K562 (cell line): ENCODE measurements at regions not wholly inside any gene's neighbourhood (a gene's known extent, or its start where the extent isn't known, plus 50 kb on each side); places are given as distances from the start of the nearest gene placed in this dataset.

Source experiments
- ATAC-seq: fragments of 200-7000 bp; cut with Tn5 transposase; 3 replicates; pipeline ENCODE4 v1.9.1; 2020; ENCODE audit warnings: moderate library complexity
- BruUV-seq: library from RNA; stranded (reverse); fragments of 400-500 nt; replicated peaks from 2 replicates; lab custom pipeline; 2021; lab: Mats Ljungman, UMichigan
- CTCF ChIA-PET: fragments of 300-600 bp; formaldehyde crosslinking; extraction: SDS; loops from one replicate; lab custom pipeline; 2021; ENCODE audit warnings: low intra/inter-chr PET ratio; lab: Yijun Ruan, JAX
- POLR2A ChIA-PET: fragments of 300-600, 350-650 bp; sonication (Branson Sonifier 250); formaldehyde crosslinking; extraction: SDS; loops from one replicate; lab custom pipeline; 2021; ENCODE audit warnings: antibody characterized with exemption, inconsistent platforms; lab: Yijun Ruan, JAX
- DNase-seq, 4 experiments: peaks; one replicate each; pipeline versions ENCODE4 v3.0.0 to v3.0.0-alpha.2; 2011 to 2018; ENCODE audit warnings: low spot score in 3 of 4, mixed read lengths in 3 of 4; ENCODE audit errors: extremely low read depth in 1 of 4
- FAIRE-seq: peaks from 2 replicates; lab custom pipeline; 2011; peaks lifted over from hg19 to GRCh38; lab: Jason Lieb, UNC
- H2AFZ ChIP-seq: 2 replicates; pipeline ENCODE4 v1.6.0; 2011; ENCODE audit warnings: low read depth, low read length, control low read depth, inconsistent platforms
- H3K27ac ChIP-seq: fragments of 200-600 bp; 3 replicates; pipeline ENCODE4 v1.8.0; 2011; ENCODE audit warnings: low read depth, mild to moderate bottlenecking, control low read depth, inconsistent platforms, low read length, moderate library complexity, mixed read lengths; ENCODE audit errors: extremely low read depth
- H3K27me3 ChIP-seq, 2 experiments: fragments of 300-600 bp in 1 of 2; 2 replicates in 1 of 2; 3 replicates in 1 of 2; pipeline versions ENCODE4 v1.6.0 to v1.8.0; 2011; ENCODE audit warnings: inconsistent platforms in 2 of 2, low read length in 2 of 2, mild to moderate bottlenecking in 1 of 2, mixed read lengths in 1 of 2, moderate library complexity in 1 of 2; ENCODE audit not compliant: control insufficient read depth in 2 of 2, insufficient read depth in 2 of 2
- H3K36me3 ChIP-seq: fragments of 300-600 bp; 3 replicates; pipeline ENCODE4 v1.8.0; 2011; ENCODE audit warnings: mild to moderate bottlenecking, low read length, inconsistent platforms; ENCODE audit not compliant: control insufficient read depth, insufficient read depth
- H3K4me1 ChIP-seq, 2 experiments: fragments of 200-600 bp in 1 of 2; replicated peaks in 1 of 2; 2 replicates in 1 of 2; 3 replicates in 1 of 2; pipeline versions ENCODE4 v1.5.1 to v1.8.0; 2011; ENCODE audit warnings: inconsistent platforms in 2 of 2, low read length in 2 of 2, mild to moderate bottlenecking in 1 of 2, mixed read lengths in 1 of 2, moderate library complexity in 1 of 2; ENCODE audit not compliant: control insufficient read depth in 2 of 2, insufficient read depth in 2 of 2
- H3K4me2 ChIP-seq: 2 replicates; pipeline ENCODE4 v1.6.1; 2011; ENCODE audit warnings: low read length, control low read depth, inconsistent platforms, mixed read lengths; ENCODE audit not compliant: insufficient read depth
- H3K4me3 ChIP-seq: fragments of 200-600 bp; sonication (generic), shearing (Covaris generic); 2 replicates; pipeline ENCODE4 v1.5.1; 2016; ENCODE audit warnings: control low read depth, inconsistent platforms
- H3K79me2 ChIP-seq: fragments of 200-600 bp; 3 replicates; pipeline ENCODE4 v1.8.0; 2011; ENCODE audit warnings: low read length, inconsistent platforms; ENCODE audit not compliant: control insufficient read depth, insufficient read depth
- H3K9ac ChIP-seq, 2 experiments: 2 replicates each; pipeline versions ENCODE4 v1.6.0 to v1.6.1; 2011; ENCODE audit warnings: low read depth in 2 of 2, low read length in 2 of 2, control low read depth in 1 of 2, inconsistent platforms in 1 of 2, mild to moderate bottlenecking in 1 of 2, mixed read lengths in 1 of 2; ENCODE audit not compliant: insufficient read depth in 1 of 2
- H3K9me1 ChIP-seq: one replicate; pipeline ENCODE4 v1.6.0; 2011; ENCODE audit warnings: inconsistent platforms, mild to moderate bottlenecking, low read length, moderate library complexity; ENCODE audit not compliant: control insufficient read depth, insufficient read depth
- H3K9me3 ChIP-seq: replicated peaks from 2 replicates; pipeline ENCODE4 v1.5.1; 2011; ENCODE audit warnings: low read depth, low read length, inconsistent platforms; ENCODE audit not compliant: control insufficient read depth, insufficient read depth
- H4K20me1 ChIP-seq: replicated peaks from 2 replicates; pipeline ENCODE4 v1.6.1; 2011; ENCODE audit warnings: low read length, inconsistent platforms, mixed read lengths; ENCODE audit not compliant: control insufficient read depth, insufficient read depth
- ARID3A ChIP-seq: IDR thresholded peaks from 2 replicates; pipeline ENCODE4 v1.6.1; 2012; ENCODE audit warnings: low read depth, low read length, improper control_type of control experiment, borderline replicate concordance
- CREB3 ChIP-seq: fragments of 450-650 bp; conservative IDR thresholded peaks from 2 replicates; pipeline ENCODE4 v1.6.1; 2016; ENCODE audit warnings: missing genetic modification characterization, low read depth, mild to moderate bottlenecking, missing compliant biosample characterization, moderate library complexity
- ETV5 ChIP-seq: sonication (generic); formaldehyde crosslinking; IDR thresholded peaks from 2 replicates; pipeline ENCODE4 v1.4.0; 2020; ENCODE audit warnings: low read depth, mild to moderate bottlenecking, missing genetic modification reagents
- VEZF1 ChIP-seq: fragments of 200-800 bp; sonication (Bioruptor generic); IDR thresholded peaks from 2 replicates; pipeline ENCODE4 v1.6.1; 2017; ENCODE audit warnings: missing genetic modification characterization, missing compliant biosample characterization
- ZC3H4 ChIP-seq: sonication (generic); formaldehyde crosslinking; IDR thresholded peaks from 2 replicates; pipeline ENCODE4 v1.9.0; 2021; ENCODE audit warnings: missing genetic modification reagents, borderline replicate concordance
- WGBS: fragments of 100-300 bp; shearing (Covaris generic); methylation state at CpG from one replicate; pipeline ENCODE4 v1.1.6; 2016; ENCODE audit warnings: low coverage, mixed read lengths; ENCODE audit not compliant: insufficient coverage; ENCODE audit errors: missing lambda C conversion rate; 5-methylcytosine and 5-hydroxymethylcytosine counted together
- in situ Hi-C: fragments of 300-500 bp; cut with MboI; formaldehyde crosslinking; loops from 4 replicates; pipeline ENCODE4 v1.15.0; 2018; ENCODE audit warnings: inconsistent platforms, mixed read lengths
- intact Hi-C: fragments of 100-400 bp; cut with micrococcal nuclease; formaldehyde crosslinking; loops from 2 replicates; pipeline ENCODE4 v1.14.2; 2022
- TF ChIP-seq, protein P1 (sequence below): sonication (generic); formaldehyde crosslinking; IDR thresholded peaks from 2 replicates; pipeline ENCODE4 v1.8.0; 2022; ENCODE audit warnings: missing genetic modification reagents, mild to moderate bottlenecking, moderate library complexity, borderline replicate concordance
- TF ChIP-seq, protein P2 (sequence below): fragments of 450-650 bp; IDR thresholded peaks from 2 replicates; pipeline ENCODE4 v1.6.1; 2016; ENCODE audit warnings: borderline replicate concordance

GRCh38 chr5:129821477-129822131 lies 73.7 kb downstream of the MINAR2 start:
- no peak for TF ChIP-seq ETV5 (CRISPR knock-in tag)
- TF ChIP-seq, protein P1, sequence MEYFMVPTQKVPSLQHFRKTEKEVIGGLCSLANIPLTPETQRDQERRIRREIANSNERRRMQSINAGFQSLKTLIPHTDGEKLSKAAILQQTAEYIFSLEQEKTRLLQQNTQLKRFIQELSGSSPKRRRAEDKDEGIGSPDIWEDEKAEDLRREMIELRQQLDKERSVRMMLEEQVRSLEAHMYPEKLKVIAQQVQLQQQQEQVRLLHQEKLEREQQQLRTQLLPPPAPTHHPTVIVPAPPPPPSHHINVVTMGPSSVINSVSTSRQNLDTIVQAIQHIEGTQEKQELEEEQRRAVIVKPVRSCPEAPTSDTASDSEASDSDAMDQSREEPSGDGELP = no peak
- Histone ChIP-seq H3K27ac (no peak overlapping the region), H3K9me1 (no peaks in the 10 kb centered on the region), H3K27me3 (no peaks in the 10 kb centered on the region), H2AFZ (no peak overlapping the region), H4K20me1 (no peaks in the 10 kb centered on the region), H3K4me2 (no peak overlapping the region), H3K4me3 (no peak overlapping the region), H3K4me1 (no peaks in the 10 kb centered on the region), H3K79me2 (no peaks in the 10 kb centered on the region), H3K36me3 (no peaks in the 10 kb centered on the region), H3K9ac (no peak overlapping the region), H3K9me3 (0 out of 2 replicates have a peak, but pooled peaks cover 2% of the 10 kb centered on the region)
- DNase-seq (no peak), FAIRE-seq (no peak), ATAC-seq (no peak)
- intact Hi-C loops = no loop called here
- in situ Hi-C loops = no loop called here
- CTCF ChIA-PET = no interaction called here
- POLR2A ChIA-PET = no interaction called here
- WGBS = 0% methylated on average over 2 of the region's 2 CpGs
- no TSS peak for BruUV-seq

DNA sequence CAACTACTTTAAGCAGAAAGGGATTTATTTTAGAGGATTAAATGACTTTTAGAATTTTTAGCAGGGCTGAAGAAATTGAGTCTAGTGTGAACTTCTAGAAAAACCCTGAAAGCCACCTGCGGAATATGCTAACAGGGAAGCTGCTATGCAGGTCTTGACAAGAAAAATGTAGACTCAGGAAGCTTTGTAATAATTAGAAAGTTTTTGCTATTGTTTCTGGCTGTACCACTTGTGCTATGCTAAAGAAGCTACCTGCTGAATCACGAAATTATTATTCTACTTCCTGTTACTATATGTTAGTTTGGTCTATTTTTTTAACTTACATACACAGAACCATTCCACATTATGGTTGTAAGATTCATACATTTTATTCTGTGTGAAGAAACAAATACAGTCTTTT lies 74.0 kb upstream of the CHSY3 start:
- Histone ChIP-seq H3K9me1 (no peaks in the 10 kb centered on the region), H3K79me2 (no peaks in the 10 kb centered on the region), H4K20me1 (no peaks in the 10 kb centered on the region), H3K4me1 (no peaks in the 10 kb centered on the region), H3K4me3 (no peak overlapping the region), H3K27ac (no peak overlapping the region), H3K36me3 (no peaks in the 10 kb centered on the region), H3K27me3 (no peaks in the 10 kb centered on the region), H3K9me3 (no peaks in the 10 kb centered on the region), H2AFZ (no peak overlapping the region), H3K4me2 (no peak overlapping the region), H3K9ac (no peak overlapping the region)
- no TSS peak for BruUV-seq
- POLR2A ChIA-PET = no interaction called here
- FAIRE-seq (no peak), DNase-seq (no peak), ATAC-seq (no peak)
- CTCF ChIA-PET = no interaction called here
- intact Hi-C loops (no loop called here), in situ Hi-C loops (no loop called here)
- 0% methylated on average over 2 of the region's 2 CpGs for WGBS
- TF ChIP-seq CREB3 = no peak
- TF ChIP-seq, protein P2, sequence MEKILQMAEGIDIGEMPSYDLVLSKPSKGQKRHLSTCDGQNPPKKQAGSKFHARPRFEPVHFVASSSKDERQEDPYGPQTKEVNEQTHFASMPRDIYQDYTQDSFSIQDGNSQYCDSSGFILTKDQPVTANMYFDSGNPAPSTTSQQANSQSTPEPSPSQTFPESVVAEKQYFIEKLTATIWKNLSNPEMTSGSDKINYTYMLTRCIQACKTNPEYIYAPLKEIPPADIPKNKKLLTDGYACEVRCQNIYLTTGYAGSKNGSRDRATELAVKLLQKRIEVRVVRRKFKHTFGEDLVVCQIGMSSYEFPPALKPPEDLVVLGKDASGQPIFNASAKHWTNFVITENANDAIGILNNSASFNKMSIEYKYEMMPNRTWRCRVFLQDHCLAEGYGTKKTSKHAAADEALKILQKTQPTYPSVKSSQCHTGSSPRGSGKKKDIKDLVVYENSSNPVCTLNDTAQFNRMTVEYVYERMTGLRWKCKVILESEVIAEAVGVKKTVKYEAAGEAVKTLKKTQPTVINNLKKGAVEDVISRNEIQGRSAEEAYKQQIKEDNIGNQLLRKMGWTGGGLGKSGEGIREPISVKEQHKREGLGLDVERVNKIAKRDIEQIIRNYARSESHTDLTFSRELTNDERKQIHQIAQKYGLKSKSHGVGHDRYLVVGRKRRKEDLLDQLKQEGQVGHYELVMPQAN = no peak
- no peak for TF ChIP-seq ZC3H4 (CRISPR knock-in tag)
- no peak for TF ChIP-seq VEZF1 (CRISPR knock-in tag)
- no peak for TF ChIP-seq ARID3A
